MM.1S (cell line): ENCODE measurements at regions not wholly inside any gene's neighbourhood (a gene's known extent, or its start where the extent isn't known, plus 50 kb on each side); places are given as distances from the start of the nearest gene placed in this dataset.

ENCODE experiments used
- CTCF ChIP-seq: fragments of 300-600 bp; sonication (generic); IDR thresholded peaks from 2 replicates; pipeline ENCODE4 v1.5.1; 2016; ENCODE audit warnings: antibody characterized with exemption, low read length, mixed read lengths
- EZH2phosphoT487 ChIP-seq: fragments of 300-600 bp; sonication (generic); IDR thresholded peaks from 2 replicates; pipeline ENCODE4 v1.6.1; 2018; ENCODE audit warnings: antibody characterized with exemption, low read length

GRCh38 chr12:126193190-126193589 is 1128.0 kb downstream of the AACS start:
- TF ChIP-seq CTCF (no peak), EZH2phosphoT487 (no peak)
